CD4-positive, alpha-beta memory T cell (primary cell): ENCODE measurements at regions not wholly inside any gene's neighbourhood (a gene's known extent, or its start where the extent isn't known, plus 50 kb on each side); places are given as distances from the start of the nearest gene placed in this dataset.
"Not testable (repeated sequence)": the region's sequence is repeated elsewhere in the genome, so short reads cannot be mapped to it uniquely, and the experiment has no call there.

Source experiments
- CTCF ChIA-PET: fragments of 350-600 bp; sonication (Branson Sonifier 250); formaldehyde crosslinking; loops from one replicate; lab custom pipeline; 2021; ENCODE audit warnings: inconsistent platforms; ENCODE audit not compliant: partially characterized antibody; lab: Charles Lee
- POLR2A ChIA-PET: fragments of 350-600 bp; sonication (Branson Sonifier 250); formaldehyde crosslinking; loops from one replicate; lab custom pipeline; 2021; ENCODE audit not compliant: partially characterized antibody; lab: Charles Lee
- DNase-seq, 5 donors: peaks; one replicate each; pipeline versions ENCODE4 v3.0.0 to v3.0.0-alpha.2; 2020 to 2022; ENCODE audit warnings: mixed read lengths in 1 of 5
- H3K27ac ChIP-seq: one replicate; pipeline ENCODE4 v1.7.0; 2013; ENCODE audit warnings: low read depth, low read length
- H3K27me3 ChIP-seq: 2 replicates; pipeline ENCODE4 v1.7.0; 2013; ENCODE audit warnings: mild to moderate bottlenecking, low read length, moderate library complexity; ENCODE audit not compliant: insufficient read depth
- H3K36me3 ChIP-seq: 2 replicates; pipeline ENCODE4 v1.7.0; 2013; ENCODE audit warnings: mild to moderate bottlenecking, low read length, moderate library complexity; ENCODE audit not compliant: insufficient read depth
- H3K4me1 ChIP-seq: 2 replicates; pipeline ENCODE4 v1.7.0; 2013; ENCODE audit warnings: mild to moderate bottlenecking, low read length, moderate library complexity; ENCODE audit not compliant: insufficient read depth
- H3K4me3 ChIP-seq, 2 donors: one replicate each; pipeline ENCODE4 v1.7.0; 2013; ENCODE audit warnings: low read length in 2 of 2, mild to moderate bottlenecking in 1 of 2
- H3K9me3 ChIP-seq, 2 donors: one replicate each; pipeline ENCODE4 v1.7.0; 2013; ENCODE audit warnings: low read length in 2 of 2, control low read depth in 1 of 2; ENCODE audit not compliant: control insufficient read depth in 1 of 2
- H3K27ac Mint-ChIP-seq, 7 donors: one replicate each; pipeline ENCODE4 v1.8.0; 2020 to 2021; ENCODE audit warnings: mixed read lengths in 7 of 7, mild to moderate bottlenecking in 6 of 7, inconsistent platforms in 3 of 7, moderate library complexity in 3 of 7
- H3K27me3 Mint-ChIP-seq, 2 donors: one replicate each; pipeline ENCODE4 v1.8.0; 2020 to 2021; ENCODE audit warnings: mixed read lengths in 2 of 2
- H3K36me3 Mint-ChIP-seq, 2 donors: one replicate each; pipeline ENCODE4 v1.8.0; 2020 to 2021; ENCODE audit warnings: mixed read lengths in 2 of 2, inconsistent platforms in 1 of 2, mild to moderate bottlenecking in 1 of 2
- H3K4me1 Mint-ChIP-seq, 4 donors: one replicate each; pipeline ENCODE4 v1.8.0; 2020 to 2021; ENCODE audit warnings: mixed read lengths in 4 of 4, mild to moderate bottlenecking in 1 of 4
- H3K4me3 Mint-ChIP-seq, 8 donors: one replicate each; pipeline ENCODE4 v1.8.0; 2020 to 2021; ENCODE audit warnings: mixed read lengths in 8 of 8, mild to moderate bottlenecking in 7 of 8, moderate library complexity in 6 of 8, inconsistent platforms in 3 of 8
- H3K9me3 Mint-ChIP-seq, 8 donors: one replicate each; pipeline ENCODE4 v1.8.0; 2020 to 2021; ENCODE audit warnings: mixed read lengths in 8 of 8, mild to moderate bottlenecking in 5 of 8, inconsistent platforms in 3 of 8, moderate library complexity in 1 of 8
- intact Hi-C: fragments of 100-400 bp; cut with micrococcal nuclease; formaldehyde crosslinking; loops from one replicate; pipeline ENCODE4 v1.15.1; 2023

- Histone ChIP-seq H3K9me3 (no peaks in the 10 kb centered on the region), H3K27ac (no peak overlapping the region), H3K4me1 (no peaks in the 10 kb centered on the region), H3K36me3 (no peaks in the 10 kb centered on the region), H3K27me3 (no peaks in the 10 kb centered on the region), H3K4me3 (no peak overlapping the region)
- ChIA-PET POLR2A (no interaction called here), CTCF (interaction anchor here (1.5 kb wide), 1 partner anchor 11 kb away, joined by 3 read pairs; no protein-coding TSS in a partner anchor)
- intact Hi-C loops = no loop called here
- peak overlapping the region in 1 of 7 donors; percentile 32 for H3K27ac Mint-ChIP-seq
- H3K4me3 Mint-ChIP-seq = no peak overlapping the region
- no peaks in the 10 kb centered on the region for H3K27me3 Mint-ChIP-seq
- H3K4me1 Mint-ChIP-seq = no peaks in the 10 kb centered on the region
- H3K36me3 Mint-ChIP-seq = peaks cover 0 to 6% of the 10 kb centered on the region in 2 donors
- peaks cover 0 to 4% (median 0%) of the 10 kb centered on the region in 8 donors for H3K9me3 Mint-ChIP-seq
- no peak for DNase-seq
Observed at GRCh38 chr7:65809259-65809981, 63.5 kb upstream of the VKORC1L1 start.

- CTCF ChIA-PET = no interaction called here
- H3K4me3 ChIP-seq = no peak overlapping the region
- peaks cover 0 to 4% (median 0%) of the 10 kb centered on the region in 8 donors for H3K9me3 Mint-ChIP-seq
- H3K36me3 ChIP-seq = no peaks in the 10 kb centered on the region
- no peaks in the 10 kb centered on the region for H3K27me3 Mint-ChIP-seq
- DNase-seq = no peak
- peaks cover 0 to 7% of the 10 kb centered on the region in 2 donors for H3K36me3 Mint-ChIP-seq
- no peaks in the 10 kb centered on the region for H3K27me3 ChIP-seq
- H3K4me3 Mint-ChIP-seq = no peak overlapping the region
- POLR2A ChIA-PET = no interaction called here
- intact Hi-C loops = no loop called here
- no peaks in the 10 kb centered on the region for H3K9me3 ChIP-seq
- peak overlapping the region in 1 of 7 donors; percentile 32 for H3K27ac Mint-ChIP-seq
- H3K4me1 ChIP-seq = no peaks in the 10 kb centered on the region
- H3K27ac ChIP-seq = no peak overlapping the region
- H3K4me1 Mint-ChIP-seq = no peaks in the 10 kb centered on the region
Observed at GRCh38 chr7:65809982-65810288, 62.9 kb upstream of the VKORC1L1 start.

- ChIA-PET CTCF (no interaction called here), POLR2A (interaction anchor here (1.2 kb wide), 1 partner anchor 62 kb away, joined by 3 read pairs; no protein-coding TSS in a partner anchor)
- Mint-ChIP-seq H3K27me3 (no peaks in the 10 kb centered on the region), H3K4me3 (no peak overlapping the region), H3K27ac (no peak overlapping the region), H3K4me1 (no peaks in the 10 kb centered on the region), H3K36me3 (peaks cover 0 to 7% of the 10 kb centered on the region in 2 donors), H3K9me3 (peaks cover 0 to 4% (median 0%) of the 10 kb centered on the region in 8 donors)
- intact Hi-C loops = no loop called here
- H3K27me3 ChIP-seq = no peaks in the 10 kb centered on the region
- H3K4me3 ChIP-seq = no peak overlapping the region
- H3K9me3 ChIP-seq = no peaks in the 10 kb centered on the region
- DNase-seq = no peak
- no peaks in the 10 kb centered on the region for H3K36me3 ChIP-seq
- no peaks in the 10 kb centered on the region for H3K4me1 ChIP-seq
- H3K27ac ChIP-seq = no peak overlapping the region
Observed at GRCh38 chr7:65812281-65812680, 60.6 kb upstream of the VKORC1L1 start.

DNA sequence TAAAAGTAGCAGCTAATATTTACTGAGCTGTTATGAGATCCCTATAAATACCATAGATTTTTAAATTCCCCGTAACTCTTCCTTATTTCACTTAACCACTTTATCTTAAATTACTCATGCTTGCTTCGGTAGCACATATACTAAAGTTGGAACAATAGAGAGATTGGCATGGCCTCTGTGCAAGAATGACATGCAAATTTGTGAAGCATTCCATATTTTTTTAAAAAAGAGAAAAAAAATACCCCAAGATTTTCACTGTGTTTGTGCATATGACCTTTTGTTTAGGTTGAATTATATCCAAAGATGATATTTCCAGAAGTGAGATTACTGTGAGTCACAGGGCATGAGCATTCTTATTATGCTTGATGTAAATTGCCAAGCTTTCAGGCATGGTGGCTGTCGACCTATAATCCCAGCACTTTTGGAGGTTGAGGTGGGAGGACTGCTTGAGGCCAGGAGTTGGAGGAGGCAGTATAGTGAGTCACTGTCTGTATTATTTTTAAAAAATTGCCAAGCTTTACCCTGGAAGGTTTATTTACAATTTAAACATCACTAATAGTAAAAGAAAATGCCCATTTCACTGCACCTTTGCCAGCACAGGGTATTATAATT, 58.2 kb upstream of the VKORC1L1 start:
- H3K27me3 ChIP-seq, H3K9me3 ChIP-seq, H3K4me1 Mint-ChIP-seq, DNase-seq, H3K4me3 Mint-ChIP-seq, intact Hi-C loops, H3K36me3 ChIP-seq, H3K4me3 ChIP-seq, H3K27me3 Mint-ChIP-seq, H3K4me1 ChIP-seq, H3K9me3 Mint-ChIP-seq, CTCF ChIA-PET, H3K27ac ChIP-seq, POLR2A ChIA-PET, H3K36me3 Mint-ChIP-seq, H3K27ac Mint-ChIP-seq: not testable (repeated sequence)

GRCh38 chr7:65820287-65820950, 52.5 kb upstream of the VKORC1L1 start:
- DNase-seq = no peak
- Histone ChIP-seq H3K36me3 (no peaks in the 10 kb centered on the region), H3K27me3 (no peaks in the 10 kb centered on the region), H3K9me3 (no peaks in the 10 kb centered on the region), H3K4me1 (no peaks in the 10 kb centered on the region), H3K4me3 (no peak overlapping the region), H3K27ac (no peak overlapping the region)
- Mint-ChIP-seq H3K36me3 (peaks cover 0 to 2% of the 10 kb centered on the region in 2 donors), H3K4me3 (no peak overlapping the region), H3K9me3 (no peaks in the 10 kb centered on the region), H3K27me3 (peaks cover 0 to 1% of the 10 kb centered on the region in 2 donors), H3K4me1 (no peaks in the 10 kb centered on the region), H3K27ac (no peak overlapping the region)
- ChIA-PET CTCF (interaction anchor here (1.8 kb wide), 1 partner anchor 12 kb away, joined by 3 read pairs; no protein-coding TSS in a partner anchor), POLR2A (no interaction called here)
- intact Hi-C loops = no loop called here
